Loucy (cell line): ENCODE measurements at regions not wholly inside any gene's neighbourhood (a gene's known extent, or its start where the extent isn't known, plus 50 kb on each side); places are given as distances from the start of the nearest gene placed in this dataset.

ENCODE experiments used
- EZH2phosphoT487 ChIP-seq: fragments of 200-600 bp; IDR thresholded peaks from 2 replicates; pipeline ENCODE4 v1.6.1; 2018; ENCODE audit warnings: antibody characterized with exemption, mild to moderate bottlenecking, moderate library complexity, borderline replicate concordance
- TF ChIP-seq, protein P1 (sequence below): fragments of 200-600 bp; sonication (generic); conservative IDR thresholded peaks from 2 replicates; pipeline ENCODE4 v1.5.1; 2014; ENCODE audit warnings: mild to moderate bottlenecking, antibody characterized with exemption, low read length

DNA sequence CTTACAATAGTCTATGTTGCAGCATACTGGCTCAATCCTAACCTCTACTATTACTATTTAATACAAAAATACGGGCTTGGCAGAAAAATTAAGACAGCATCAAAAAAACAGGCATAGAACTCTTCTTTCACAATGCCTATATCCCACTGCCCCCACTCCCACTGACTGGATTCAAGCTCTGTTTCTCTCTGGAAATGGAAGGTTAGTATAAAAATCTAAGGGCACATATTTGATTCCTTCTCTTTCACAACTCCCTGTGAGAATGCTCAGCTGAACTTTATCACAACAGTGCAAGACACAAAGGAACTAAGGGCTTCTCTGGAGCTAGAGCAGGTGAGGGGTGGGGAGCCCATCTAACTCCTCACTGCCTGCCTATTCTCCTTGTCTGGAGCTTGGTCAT, 258.4 kb upstream of the FAM83B start:
- TF ChIP-seq, protein P1, sequence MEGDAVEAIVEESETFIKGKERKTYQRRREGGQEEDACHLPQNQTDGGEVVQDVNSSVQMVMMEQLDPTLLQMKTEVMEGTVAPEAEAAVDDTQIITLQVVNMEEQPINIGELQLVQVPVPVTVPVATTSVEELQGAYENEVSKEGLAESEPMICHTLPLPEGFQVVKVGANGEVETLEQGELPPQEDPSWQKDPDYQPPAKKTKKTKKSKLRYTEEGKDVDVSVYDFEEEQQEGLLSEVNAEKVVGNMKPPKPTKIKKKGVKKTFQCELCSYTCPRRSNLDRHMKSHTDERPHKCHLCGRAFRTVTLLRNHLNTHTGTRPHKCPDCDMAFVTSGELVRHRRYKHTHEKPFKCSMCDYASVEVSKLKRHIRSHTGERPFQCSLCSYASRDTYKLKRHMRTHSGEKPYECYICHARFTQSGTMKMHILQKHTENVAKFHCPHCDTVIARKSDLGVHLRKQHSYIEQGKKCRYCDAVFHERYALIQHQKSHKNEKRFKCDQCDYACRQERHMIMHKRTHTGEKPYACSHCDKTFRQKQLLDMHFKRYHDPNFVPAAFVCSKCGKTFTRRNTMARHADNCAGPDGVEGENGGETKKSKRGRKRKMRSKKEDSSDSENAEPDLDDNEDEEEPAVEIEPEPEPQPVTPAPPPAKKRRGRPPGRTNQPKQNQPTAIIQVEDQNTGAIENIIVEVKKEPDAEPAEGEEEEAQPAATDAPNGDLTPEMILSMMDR: no peak
- no peak for TF ChIP-seq EZH2phosphoT487
